GM12874 (cell line): ENCODE measurements at regions not wholly inside any gene's neighbourhood (a gene's known extent, or its start where the extent isn't known, plus 50 kb on each side); places are given as distances from the start of the nearest gene placed in this dataset.

Experiments used
- CTCF ChIP-seq: IDR thresholded peaks from 2 replicates; pipeline ENCODE4 v1.5.1; 2011; ENCODE audit warnings: low read depth, mild to moderate bottlenecking, control low read depth, low read length, moderate library complexity; ENCODE audit not compliant: insufficient read depth

GRCh38 chr3:153349108-153349499 is 187.1 kb downstream of the RAP2B start:
- no peak for TF ChIP-seq CTCF

- no peak for TF ChIP-seq CTCF
Observed at GRCh38 chr3:153350420-153350819, 188.4 kb downstream of the RAP2B start.

GRCh38 chr3:153354641-153355040 is 192.6 kb downstream of the RAP2B start:
- no peak for TF ChIP-seq CTCF

- TF ChIP-seq CTCF: no peak
Observed at GRCh38 chr3:153355559-153355958, 193.5 kb downstream of the RAP2B start.

GRCh38 chr3:153356908-153357307 is 194.9 kb downstream of the RAP2B start:
- no peak for TF ChIP-seq CTCF

GRCh38 chr3:153357436-153357835 is 195.4 kb downstream of the RAP2B start:
- TF ChIP-seq CTCF: no peak

GRCh38 chr3:153369561-153370374 is 207.7 kb downstream of the RAP2B start:
- TF ChIP-seq CTCF: no peak
